ENCODE measurements at regions not wholly inside any gene's neighbourhood (a gene's known extent, or its start where the extent isn't known, plus 50 kb on each side); places are given as distances from the start of the nearest gene placed in this dataset.

DNA sequence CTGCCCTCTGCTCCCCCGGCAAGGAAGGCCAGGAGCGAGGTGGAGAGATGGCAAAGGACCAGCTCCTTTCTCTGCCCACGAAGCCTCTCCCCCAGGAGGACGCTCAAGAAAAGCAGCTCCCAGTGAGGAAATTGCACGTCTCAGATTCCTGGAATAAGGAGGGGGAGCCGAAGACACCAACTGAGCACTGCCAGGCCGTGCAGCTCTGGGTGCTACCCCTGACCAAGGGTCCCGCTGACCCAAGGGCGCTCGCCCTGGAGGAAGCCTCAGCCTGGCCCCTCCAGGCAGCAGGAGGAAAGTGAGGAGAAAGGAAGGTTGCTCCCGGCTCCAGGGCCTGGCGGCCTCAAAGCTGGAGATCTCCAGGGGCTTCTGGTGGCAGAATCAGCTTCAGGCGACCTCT is 174.1 kb upstream of the SFSWAP start:
- H3K9ac ChIP-seq (replicated peaks in 1 of 4; ENCODE audit: extremely low read depth in 1 of 4, low read depth in 3 of 4, low read length in 3 of 4), result no peak overlapping the region
- no peak overlapping the region for H3K4me2 ChIP-seq (ENCODE audit: insufficient read depth in 1 of 2, low read depth in 2 of 2, low read length in 2 of 2)
- H2BK12ac ChIP-seq (ENCODE audit: low read depth, low read length), result no peak overlapping the region
- H4K91ac ChIP-seq (replicated peaks; ENCODE audit: insufficient read length, low read length), result no peak overlapping the region
- no peak overlapping the region for H2BK15ac ChIP-seq (ENCODE audit: low read length)
- H3K56ac ChIP-seq (replicated peaks; ENCODE audit: insufficient read length, low read depth, low read length), result no peak overlapping the region
- H3K4me3 ChIP-seq (ENCODE audit: extremely low read depth in 1 of 4, insufficient read depth in 2 of 4, low read depth in 3 of 4, low read length in 4 of 4), result no peak overlapping the region
- ChIA-PET POLR2A (ENCODE audit: partially characterized antibody) (no interaction called here), CTCF (ENCODE audit: partially characterized antibody) (interaction anchor here (0.9 to 1.4 kb wide), 5 partner anchors 29 to 420 kb away, joined by 3 to 4 read pairs (median 3); no protein-coding TSS in a partner anchor)
- H3K23me2 ChIP-seq (ENCODE audit: low read depth, low read length), result peaks cover 12% of the 10 kb centered on the region; the same call in 1 of the 2 replicates
- H4K20me1 ChIP-seq (replicated peaks in 1 of 2; ENCODE audit: control insufficient read depth in 1 of 2, insufficient read depth in 2 of 2, low read length in 2 of 2), result peaks cover 0 to 4% of the 10 kb centered on the region in 2 experiments
- no peak overlapping the region for H2AK5ac ChIP-seq (ENCODE audit: low read depth, low read length)
- H2BK20ac ChIP-seq (ENCODE audit: low read length), result no peak overlapping the region
- no peak overlapping the region for H3K14ac ChIP-seq (ENCODE audit: insufficient read length)
- H4K5ac ChIP-seq (ENCODE audit: insufficient read length, low read depth, low read length), result no peak overlapping the region
- no peak overlapping the region for H3K4ac ChIP-seq (replicated peaks; ENCODE audit: insufficient read length, low read depth, low read length)
- no peaks in the 10 kb centered on the region for H3K79me1 ChIP-seq (ENCODE audit: low read depth, low read length)
- H4K8ac ChIP-seq (ENCODE audit: extremely low read depth, insufficient read depth, low read length), result no peak overlapping the region
- no peaks in the 10 kb centered on the region for H3K36me3 ChIP-seq (ENCODE audit: control insufficient read depth in 2 of 4, insufficient read depth in 4 of 4, low read length in 3 of 4)
- no peak overlapping the region for H2AFZ ChIP-seq (ENCODE audit: low read length)
- peaks cover 0 to 7% of the 10 kb centered on the region in 2 experiments; a peak in 2 of 4 replicates for H3K9me3 ChIP-seq (ENCODE audit: insufficient read depth in 2 of 2, low read depth in 1 of 2, low read length in 1 of 2)
- H2BK5ac ChIP-seq (ENCODE audit: low read depth, low read length), result no peak overlapping the region
- no peak overlapping the region for H3K18ac ChIP-seq (ENCODE audit: extremely low read depth, low read length)
- FAIRE-seq, result no peak
- H3K27me3 ChIP-seq (replicated peaks in 1 of 4; ENCODE audit: control insufficient read depth in 3 of 4, extremely low read depth in 1 of 4, insufficient read depth in 3 of 4, low read length in 3 of 4), result no peaks in the 10 kb centered on the region
- H3K79me2 ChIP-seq (ENCODE audit: control insufficient read depth in 1 of 2, insufficient read depth in 2 of 2, low read length in 2 of 2), result no peaks in the 10 kb centered on the region
- no peak overlapping the region for H3K23ac ChIP-seq (ENCODE audit: insufficient read length)
- no peaks in the 10 kb centered on the region; a peak in 1 of 7 replicates for H3K4me1 ChIP-seq (replicated peaks in 1 of 4; ENCODE audit: control insufficient read depth in 3 of 4, insufficient read depth in 4 of 4, low read length in 3 of 4)
- H2BK120ac ChIP-seq (replicated peaks; ENCODE audit: low read depth, low read length), result no peak overlapping the region
- 89% methylated on average over 13 of the region's 13 CpGs; no CpG with 5 or more reads in 1 of the 2 experiments for WGBS, 2 experiments (ENCODE audit: extremely low coverage in 1 of 2, insufficient coverage in 1 of 2, insufficient read length in 1 of 2, insufficient replicate concordance in 2 of 2, low coverage in 1 of 2, low lambda C conversion rate in 2 of 2, missing lambda C conversion rate in 1 of 2)
- DNase-seq (ENCODE audit: low read depth in 1 of 2, low spot score in 2 of 2), result no peak
- no peak overlapping the region for H3K27ac ChIP-seq (ENCODE audit: low read depth, low read length)
- TF ChIP-seq PHF8 (conservative IDR thresholded peaks at IDR 0.05; ENCODE audit: low read depth, low read length) (no peak), NANOG (IDR thresholded peaks at IDR 0.05; ENCODE audit: insufficient read depth, low read depth, low read length, poor library complexity, severe bottlenecking) (no peak), KDM1A (IDR thresholded peaks at IDR 0.05; ENCODE audit: borderline replicate concordance, low read length) (no peak), TAF7 (optimal IDR thresholded peaks at IDR 0.05; ENCODE audit: borderline replicate concordance, low read depth, low read length) (no peak), SAP30 (IDR thresholded peaks at IDR 0.05; ENCODE audit: insufficient read depth, insufficient replicate concordance, low read length) (no peak), RFX5 (IDR thresholded peaks at IDR 0.05; ENCODE audit: borderline replicate concordance, low read depth, low read length) (no peak), SP4 (IDR thresholded peaks at IDR 0.05; ENCODE audit: low read length) (no peak), SIX5 (IDR thresholded peaks at IDR 0.05; ENCODE audit: low read depth, low read length) (no peak), YY1 (IDR thresholded peaks at IDR 0.05; ENCODE audit: low read depth, low read length) (no peak), SRF (IDR thresholded peaks at IDR 0.05; ENCODE audit: low read depth, low read length) (no peak), FOSL1 (IDR thresholded peaks at IDR 0.05; ENCODE audit: insufficient read depth, low read depth, low read length) (no peak), EZH2 (IDR thresholded peaks at IDR 0.05; ENCODE audit: low read depth, low read length, severe bottlenecking) (no peak)
- TF ChIP-seq, protein P1, sequence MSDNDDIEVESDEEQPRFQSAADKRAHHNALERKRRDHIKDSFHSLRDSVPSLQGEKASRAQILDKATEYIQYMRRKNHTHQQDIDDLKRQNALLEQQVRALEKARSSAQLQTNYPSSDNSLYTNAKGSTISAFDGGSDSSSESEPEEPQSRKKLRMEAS (IDR thresholded peaks at IDR 0.05), result no peak
- TF ChIP-seq, protein P2, sequence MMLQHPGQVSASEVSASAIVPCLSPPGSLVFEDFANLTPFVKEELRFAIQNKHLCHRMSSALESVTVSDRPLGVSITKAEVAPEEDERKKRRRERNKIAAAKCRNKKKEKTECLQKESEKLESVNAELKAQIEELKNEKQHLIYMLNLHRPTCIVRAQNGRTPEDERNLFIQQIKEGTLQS (IDR thresholded peaks at IDR 0.05; ENCODE audit: insufficient read depth, low read depth, low read length), result no peak

Data from H1 (cell line).